ENCODE measurements at regions not wholly inside any gene's neighbourhood (a gene's known extent, or its start where the extent isn't known, plus 50 kb on each side); places are given as distances from the start of the nearest gene placed in this dataset.

DNA sequence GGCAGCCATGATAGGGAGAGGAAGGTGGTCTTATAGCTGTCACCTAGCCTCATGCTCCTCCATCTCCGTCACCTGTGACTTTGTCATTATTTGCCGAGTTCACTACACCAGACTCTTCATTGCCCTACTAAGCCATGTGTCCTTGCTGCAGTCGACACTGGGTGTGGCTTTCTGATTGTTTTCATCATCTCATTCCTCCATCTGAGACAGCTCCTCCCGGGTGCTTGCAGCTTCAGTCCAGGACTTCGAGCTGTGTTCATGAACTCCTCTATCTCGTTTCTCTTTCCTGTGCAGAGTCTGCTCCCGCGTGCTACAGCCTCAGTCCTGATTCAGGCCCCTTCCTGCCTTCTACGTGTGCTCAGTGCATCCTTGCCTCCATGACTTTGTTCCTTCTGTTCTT lies 295.1 kb upstream of the TNP1 start:
- peaks cover 3% of the 10 kb centered on the region for H3K27me3 ChIP-seq
- H3K36me3 ChIP-seq = no peaks in the 10 kb centered on the region
- no peak for DNase-seq (ENCODE audit: low read depth in 1 of 2, low spot score in 1 of 2)
- no peak overlapping the region for H3K27ac ChIP-seq
- H3K9me3 ChIP-seq (ENCODE audit: low read depth) = no peaks in the 10 kb centered on the region
- H3K4me3 ChIP-seq = no peak overlapping the region
- peaks cover 2% of the 10 kb centered on the region for H3K4me1 ChIP-seq (ENCODE audit: low read depth)
- TF ChIP-seq, protein P1, sequence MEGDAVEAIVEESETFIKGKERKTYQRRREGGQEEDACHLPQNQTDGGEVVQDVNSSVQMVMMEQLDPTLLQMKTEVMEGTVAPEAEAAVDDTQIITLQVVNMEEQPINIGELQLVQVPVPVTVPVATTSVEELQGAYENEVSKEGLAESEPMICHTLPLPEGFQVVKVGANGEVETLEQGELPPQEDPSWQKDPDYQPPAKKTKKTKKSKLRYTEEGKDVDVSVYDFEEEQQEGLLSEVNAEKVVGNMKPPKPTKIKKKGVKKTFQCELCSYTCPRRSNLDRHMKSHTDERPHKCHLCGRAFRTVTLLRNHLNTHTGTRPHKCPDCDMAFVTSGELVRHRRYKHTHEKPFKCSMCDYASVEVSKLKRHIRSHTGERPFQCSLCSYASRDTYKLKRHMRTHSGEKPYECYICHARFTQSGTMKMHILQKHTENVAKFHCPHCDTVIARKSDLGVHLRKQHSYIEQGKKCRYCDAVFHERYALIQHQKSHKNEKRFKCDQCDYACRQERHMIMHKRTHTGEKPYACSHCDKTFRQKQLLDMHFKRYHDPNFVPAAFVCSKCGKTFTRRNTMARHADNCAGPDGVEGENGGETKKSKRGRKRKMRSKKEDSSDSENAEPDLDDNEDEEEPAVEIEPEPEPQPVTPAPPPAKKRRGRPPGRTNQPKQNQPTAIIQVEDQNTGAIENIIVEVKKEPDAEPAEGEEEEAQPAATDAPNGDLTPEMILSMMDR (IDR thresholded peaks at IDR 0.05; ENCODE audit: low read depth, low read length) = no peak

DNA sequence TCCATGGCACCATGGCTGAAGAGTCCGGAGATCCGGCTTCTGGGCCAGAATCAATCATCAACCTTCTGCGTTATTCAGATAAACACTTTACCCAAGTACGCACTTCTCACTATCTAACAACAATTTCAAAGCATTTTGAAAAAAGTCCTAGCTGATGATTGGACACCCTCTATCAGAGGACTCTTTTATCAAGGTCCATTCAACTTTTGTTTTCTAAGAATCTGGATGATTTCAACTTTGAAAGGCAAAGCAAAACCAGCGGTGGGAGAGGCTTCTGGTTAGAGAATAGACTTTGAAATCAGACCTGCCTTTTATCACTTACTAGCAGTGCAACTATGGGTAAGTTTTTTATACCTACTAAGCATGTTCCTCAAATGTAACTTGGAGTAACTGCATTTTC lies 293.6 kb upstream of the TNP1 start:
- no peak for DNase-seq (ENCODE audit: low read depth in 1 of 2, low spot score in 1 of 2)
- H3K27ac ChIP-seq = no peak overlapping the region
- peaks cover 3% of the 10 kb centered on the region for H3K27me3 ChIP-seq
- TF ChIP-seq, protein P1 (IDR thresholded peaks at IDR 0.05; ENCODE audit: low read depth, low read length) = no peak
- peaks cover 2% of the 10 kb centered on the region for H3K4me1 ChIP-seq (ENCODE audit: low read depth)
- H3K4me3 ChIP-seq = no peak overlapping the region
- no peaks in the 10 kb centered on the region for H3K9me3 ChIP-seq (ENCODE audit: low read depth)
- H3K36me3 ChIP-seq = no peaks in the 10 kb centered on the region

DNA sequence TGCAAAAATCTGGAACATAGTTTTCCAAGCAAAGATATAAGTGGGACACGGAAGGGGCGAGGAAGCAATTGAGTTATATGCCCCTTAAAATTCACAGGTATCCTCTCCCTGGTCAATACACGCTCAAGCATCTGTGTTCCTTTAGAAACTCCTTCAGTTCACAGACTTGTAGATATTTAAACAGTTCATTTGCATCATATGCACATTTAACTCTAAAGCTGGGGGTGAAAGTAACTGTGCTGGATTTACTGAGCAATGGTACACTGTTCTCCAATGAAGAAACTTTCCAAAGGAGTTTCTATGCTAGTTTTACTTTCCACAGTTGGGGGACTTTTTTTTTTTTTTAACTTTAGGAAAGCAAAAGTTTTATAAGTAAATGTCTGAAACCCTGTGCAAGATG lies 293.0 kb upstream of the TNP1 start:
- H3K9me3 ChIP-seq (ENCODE audit: low read depth) = no peaks in the 10 kb centered on the region
- no peaks in the 10 kb centered on the region for H3K36me3 ChIP-seq
- TF ChIP-seq, protein P1 (IDR thresholded peaks at IDR 0.05; ENCODE audit: low read depth, low read length) = no peak
- no peak overlapping the region for H3K4me3 ChIP-seq
- H3K27me3 ChIP-seq = peaks cover 3% of the 10 kb centered on the region
- H3K27ac ChIP-seq = no peak overlapping the region
- DNase-seq (ENCODE audit: low read depth in 1 of 2, low spot score in 1 of 2) = no peak
- peaks cover 2% of the 10 kb centered on the region for H3K4me1 ChIP-seq (ENCODE audit: low read depth)

DNA sequence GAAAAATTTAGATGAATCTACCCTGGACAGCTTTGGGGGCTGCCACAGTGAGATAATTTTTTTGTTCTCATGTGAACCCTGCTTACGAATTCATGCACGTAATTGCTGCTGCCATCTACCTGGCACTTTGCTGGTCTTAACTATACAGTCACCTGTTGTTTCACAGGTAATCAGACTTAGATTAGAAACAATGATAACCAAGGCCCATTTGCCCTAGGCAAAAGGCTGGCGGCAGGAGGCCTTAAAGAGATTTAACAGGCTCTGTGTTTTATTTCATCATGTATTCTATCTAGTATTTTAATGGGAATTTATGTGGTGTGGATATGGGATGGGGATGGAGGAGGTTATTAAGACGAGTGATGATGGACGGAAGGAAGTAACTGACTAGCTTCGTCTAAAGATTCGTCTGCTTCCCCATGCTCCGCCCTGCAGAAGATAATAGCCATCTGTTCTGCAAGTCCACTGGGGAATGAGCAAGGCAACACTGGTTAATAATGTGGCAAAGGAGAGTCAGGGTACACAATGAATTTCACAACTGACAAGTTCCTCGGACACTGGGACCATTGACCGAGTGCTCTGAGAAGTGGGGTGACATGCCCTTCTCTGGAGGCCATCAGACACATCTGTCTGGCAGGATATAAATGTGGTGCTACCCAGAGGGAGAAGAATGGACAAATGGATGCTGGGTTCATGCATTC lies 291.8 kb upstream of the TNP1 start:
- H3K9me3 ChIP-seq (ENCODE audit: low read depth) = no peaks in the 10 kb centered on the region
- H3K4me3 ChIP-seq = no peak overlapping the region
- no peaks in the 10 kb centered on the region for H3K36me3 ChIP-seq
- H3K4me1 ChIP-seq (ENCODE audit: low read depth) = peaks cover 2% of the 10 kb centered on the region
- TF ChIP-seq, protein P1 (IDR thresholded peaks at IDR 0.05; ENCODE audit: low read depth, low read length) = no peak
- DNase-seq (ENCODE audit: low read depth in 1 of 2, low spot score in 1 of 2) = peak in 1 of 2 donors; percentile 35
- H3K27me3 ChIP-seq = no peaks in the 10 kb centered on the region
- no peak overlapping the region for H3K27ac ChIP-seq

DNA sequence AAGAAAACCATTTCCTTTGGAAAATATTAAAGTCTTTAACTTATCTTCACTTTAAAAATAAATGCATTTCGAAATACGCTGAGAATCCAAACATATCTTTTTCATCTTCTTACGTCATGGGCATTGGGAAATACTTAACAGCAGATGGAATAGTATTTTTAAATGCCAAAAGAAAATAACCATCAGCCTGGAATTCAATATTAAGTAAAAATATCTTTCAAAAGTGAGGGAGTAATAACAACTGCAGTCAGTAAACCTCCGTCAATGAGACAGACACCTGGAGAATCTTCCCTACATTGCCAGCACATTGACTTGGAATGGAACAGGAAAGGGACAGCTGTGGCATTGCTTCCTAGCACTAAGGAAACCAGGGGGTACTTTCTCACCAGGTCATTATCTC lies 290.4 kb upstream of the TNP1 start:
- TF ChIP-seq, protein P1 (IDR thresholded peaks at IDR 0.05; ENCODE audit: low read depth, low read length) = no peak
- Histone ChIP-seq H3K27me3 (no peaks in the 10 kb centered on the region), H3K9me3 (ENCODE audit: low read depth) (no peaks in the 10 kb centered on the region), H3K4me1 (ENCODE audit: low read depth) (peaks cover 2% of the 10 kb centered on the region), H3K27ac (no peak overlapping the region), H3K4me3 (no peak overlapping the region), H3K36me3 (no peaks in the 10 kb centered on the region)
- peak in 1 of 2 donors; percentile 78 for DNase-seq (ENCODE audit: low read depth in 1 of 2, low spot score in 1 of 2)
